ENCODE measurements at regions not wholly inside any gene's neighbourhood (a gene's known extent, or its start where the extent isn't known, plus 50 kb on each side); places are given as distances from the start of the nearest gene placed in this dataset.

- no peaks in the 10 kb centered on the region for H3K27me3 ChIP-seq (ENCODE audit: insufficient read depth, low read length)
- H3F3A ChIP-seq (ENCODE audit: insufficient read depth, low read length) = no peaks in the 10 kb centered on the region
- no peak overlapping the region for H3K4me2 ChIP-seq (ENCODE audit: low read length)
- H3K27ac ChIP-seq (ENCODE audit: low read depth, low read length, poor library complexity, severe bottlenecking) = no peak overlapping the region
- H3K4me3 ChIP-seq (ENCODE audit: low read depth, low read length, poor library complexity, severe bottlenecking) = no peak overlapping the region
- H3K9ac ChIP-seq (ENCODE audit: low read length) = no peak overlapping the region
- no peaks in the 10 kb centered on the region for H3K79me2 ChIP-seq (ENCODE audit: insufficient read depth, low read length)
- no peaks in the 10 kb centered on the region for H3K4me1 ChIP-seq (ENCODE audit: insufficient read depth, low read length, severe bottlenecking)
- H2AFZ ChIP-seq (ENCODE audit: low read length) = no peak overlapping the region
- no peaks in the 10 kb centered on the region for H3K36me3 ChIP-seq (ENCODE audit: insufficient read depth, low read length)
- no peaks in the 10 kb centered on the region for H3K9me2 ChIP-seq (ENCODE audit: low read depth, low read length)
- no peaks in the 10 kb centered on the region for H3K9me3 ChIP-seq (ENCODE audit: low read length)
- no peaks in the 10 kb centered on the region for H4K20me1 ChIP-seq (ENCODE audit: insufficient read depth, low read length)
- no peak for TF ChIP-seq EZH2 (IDR thresholded peaks at IDR 0.05; ENCODE audit: borderline replicate concordance, low read length)
- TF ChIP-seq CTCF (IDR thresholded peaks at IDR 0.05; ENCODE audit: low read length) = no peak
Measured at GRCh38 chr10:83222300-83222699, 917.0 kb upstream of the GHITM start.

GRCh38 chr10:83222832-83223742 lies 916.2 kb upstream of the GHITM start:
- Histone ChIP-seq H3K27me3 (ENCODE audit: insufficient read depth, low read length) (no peaks in the 10 kb centered on the region), H3K9me3 (ENCODE audit: low read length) (no peaks in the 10 kb centered on the region), H3K9ac (ENCODE audit: low read length) (no peak overlapping the region), H3K9me2 (ENCODE audit: low read depth, low read length) (no peaks in the 10 kb centered on the region), H3K27ac (ENCODE audit: low read depth, low read length, poor library complexity, severe bottlenecking) (no peak overlapping the region), H4K20me1 (ENCODE audit: insufficient read depth, low read length) (no peaks in the 10 kb centered on the region), H3F3A (ENCODE audit: insufficient read depth, low read length) (no peaks in the 10 kb centered on the region), H3K4me1 (ENCODE audit: insufficient read depth, low read length, severe bottlenecking) (no peaks in the 10 kb centered on the region), H3K36me3 (ENCODE audit: insufficient read depth, low read length) (no peaks in the 10 kb centered on the region), H3K79me2 (ENCODE audit: insufficient read depth, low read length) (no peaks in the 10 kb centered on the region), H2AFZ (ENCODE audit: low read length) (no peak overlapping the region), H3K4me2 (ENCODE audit: low read length) (no peak overlapping the region), H3K4me3 (ENCODE audit: low read depth, low read length, poor library complexity, severe bottlenecking) (no peak overlapping the region)
- TF ChIP-seq CTCF (IDR thresholded peaks at IDR 0.05; ENCODE audit: low read length) = no peak
- TF ChIP-seq EZH2 (IDR thresholded peaks at IDR 0.05; ENCODE audit: borderline replicate concordance, low read length) = no peak

GRCh38 chr10:83225781-83226180 lies 913.5 kb upstream of the GHITM start:
- H3K9me3 ChIP-seq (ENCODE audit: low read length) = no peaks in the 10 kb centered on the region
- H3K79me2 ChIP-seq (ENCODE audit: insufficient read depth, low read length) = no peaks in the 10 kb centered on the region
- H3K27ac ChIP-seq (ENCODE audit: low read depth, low read length, poor library complexity, severe bottlenecking) = no peak overlapping the region
- H3F3A ChIP-seq (ENCODE audit: insufficient read depth, low read length) = no peaks in the 10 kb centered on the region
- H3K4me3 ChIP-seq (ENCODE audit: low read depth, low read length, poor library complexity, severe bottlenecking) = no peak overlapping the region
- H2AFZ ChIP-seq (ENCODE audit: low read length) = no peak overlapping the region
- no peaks in the 10 kb centered on the region for H3K36me3 ChIP-seq (ENCODE audit: insufficient read depth, low read length)
- no peaks in the 10 kb centered on the region for H3K9me2 ChIP-seq (ENCODE audit: low read depth, low read length)
- no peaks in the 10 kb centered on the region for H3K4me1 ChIP-seq (ENCODE audit: insufficient read depth, low read length, severe bottlenecking)
- H4K20me1 ChIP-seq (ENCODE audit: insufficient read depth, low read length) = no peaks in the 10 kb centered on the region
- no peaks in the 10 kb centered on the region for H3K27me3 ChIP-seq (ENCODE audit: insufficient read depth, low read length)
- TF ChIP-seq EZH2 (IDR thresholded peaks at IDR 0.05; ENCODE audit: borderline replicate concordance, low read length) (no peak), CTCF (IDR thresholded peaks at IDR 0.05; ENCODE audit: low read length) (no peak)
- H3K4me2 ChIP-seq (ENCODE audit: low read length) = no peak overlapping the region
- no peak overlapping the region for H3K9ac ChIP-seq (ENCODE audit: low read length)

Measured in OCI-LY1 (cell line).